HG03565 (cell line): ENCODE measurements at regions not wholly inside any gene's neighbourhood (a gene's known extent, or its start where the extent isn't known, plus 50 kb on each side); places are given as distances from the start of the nearest gene placed in this dataset.

ENCODE experiments used
- ATAC-seq: cut with Tn5 transposase; IDR thresholded peaks from one replicate; pipeline ENCODE4 v1.9.1; 2021; ENCODE audit warnings: mild to moderate bottlenecking, moderate library complexity; ENCODE audit not compliant: unreplicated experiment

- ATAC-seq: no peak
Measured at GRCh38 chr14:55734731-55735130, 154.7 kb downstream of the KTN1 start.

GRCh38 chr14:55739967-55740648 lies 160.1 kb downstream of the KTN1 start:
- no peak for ATAC-seq

- no peak for ATAC-seq
Measured at GRCh38 chr14:55740649-55740989, 160.6 kb downstream of the KTN1 start.

GRCh38 chr14:55741240-55741639 lies 161.2 kb downstream of the KTN1 start:
- no peak for ATAC-seq

- ATAC-seq: no peak
Measured at GRCh38 chr14:55743551-55743950, 163.5 kb downstream of the KTN1 start.

GRCh38 chr14:55744321-55744720 lies 164.3 kb downstream of the KTN1 start:
- ATAC-seq: no peak

- no peak for ATAC-seq
Measured at GRCh38 chr14:55745906-55746305, 165.9 kb downstream of the KTN1 start.

- no peak for ATAC-seq
Measured at GRCh38 chr14:55746558-55746957, 166.6 kb downstream of the KTN1 start.

- ATAC-seq: no peak
Measured at GRCh38 chr14:55747186-55747585, 167.2 kb downstream of the KTN1 start.

GRCh38 chr14:55749201-55749812 lies 169.3 kb downstream of the KTN1 start:
- no peak for ATAC-seq

- ATAC-seq: no peak
Measured at GRCh38 chr14:55749946-55750345, 169.9 kb downstream of the KTN1 start.

- no peak for ATAC-seq
Measured at GRCh38 chr14:55752580-55753390, 172.8 kb downstream of the KTN1 start.

- no peak for ATAC-seq
Measured at GRCh38 chr14:55754471-55754870, 174.5 kb downstream of the KTN1 start.

- no peak for ATAC-seq
Measured at GRCh38 chr14:55754871-55755270, 174.9 kb downstream of the KTN1 start.

- no peak for ATAC-seq
Measured at GRCh38 chr14:55756078-55756477, 176.1 kb downstream of the KTN1 start.

GRCh38 chr14:55756557-55756956 lies 176.6 kb downstream of the KTN1 start:
- no peak for ATAC-seq

GRCh38 chr14:55758796-55759195 lies 178.8 kb downstream of the KTN1 start:
- no peak for ATAC-seq

GRCh38 chr14:55760789-55761566 lies 181.0 kb downstream of the KTN1 start:
- ATAC-seq: no peak

- ATAC-seq: no peak
Measured at GRCh38 chr14:55761651-55762050, 181.6 kb downstream of the KTN1 start.

GRCh38 chr14:55762595-55763232 lies 182.7 kb downstream of the KTN1 start:
- ATAC-seq: peak; percentile 53

- no peak for ATAC-seq
Measured at GRCh38 chr14:55764784-55765183, 184.8 kb downstream of the KTN1 start.
